Left lung (tissue), 4 donors: ENCODE measurements at regions not wholly inside any gene's neighbourhood (a gene's known extent, or its start where the extent isn't known, plus 50 kb on each side); places are given as distances from the start of the nearest gene placed in this dataset.

Experiments
- ATAC-seq: fragments of 200-7000 bp; cut with Tn5 transposase; one replicate; pipeline ENCODE4 v1.9.1; 2020; ENCODE audit warnings: moderate library complexity
- DNase-seq, 4 donors: peaks; one replicate each; pipeline ENCODE4 v3.0.0-alpha.2; 2013 to 2020
- H3K27ac ChIP-seq, 2 donors: fragments of 200-600 bp; sonication (generic) in 1 of 2; one replicate each; pipeline versions ENCODE4 v1.5.0 to v1.8.0; 2020 to 2021
- H3K27me3 ChIP-seq, 2 donors: fragments of 200-600 bp; sonication (generic) in 1 of 2; one replicate each; pipeline versions ENCODE4 v1.5.0 to v1.8.0; 2020 to 2021
- H3K36me3 ChIP-seq, 2 donors: fragments of 200-600 bp; sonication (generic) in 1 of 2; one replicate each; pipeline versions ENCODE4 v1.5.0 to v1.8.0; 2020 to 2021
- H3K4me1 ChIP-seq, 2 donors: fragments of 200-600 bp; one replicate each; pipeline ENCODE4 v1.8.0; 2021
- H3K4me3 ChIP-seq, 2 donors: fragments of 200-600 bp; sonication (generic) in 1 of 2; one replicate each; pipeline versions ENCODE4 v1.5.0 to v1.8.0; 2020 to 2021; ENCODE audit warnings: mild to moderate bottlenecking in 1 of 2
- H3K9me3 ChIP-seq, 2 donors: fragments of 200-600 bp; sonication (generic) in 1 of 2; one replicate each; pipeline versions ENCODE4 v1.5.0 to v1.8.0; 2020 to 2021
- intact Hi-C, 2 donors: fragments of 100-400 bp; cut with DNase I; formaldehyde crosslinking; loops; one replicate each; pipeline versions ENCODE4 v1.11.2 to v1.14.2; 2022
- TF ChIP-seq, protein P1 (sequence below), 2 donors: fragments of 200-600 bp; sonication (generic) in 1 of 2; IDR thresholded peaks; one replicate each; pipeline versions ENCODE4 v1.5.0 to v1.8.0; 2021; ENCODE audit warnings: antibody characterized with exemption in 2 of 2
- donor health status: DM: no; HTN: yes; CAD: no.
- donor health status: DM: no; HTN: no; CAD: no.

DNA sequence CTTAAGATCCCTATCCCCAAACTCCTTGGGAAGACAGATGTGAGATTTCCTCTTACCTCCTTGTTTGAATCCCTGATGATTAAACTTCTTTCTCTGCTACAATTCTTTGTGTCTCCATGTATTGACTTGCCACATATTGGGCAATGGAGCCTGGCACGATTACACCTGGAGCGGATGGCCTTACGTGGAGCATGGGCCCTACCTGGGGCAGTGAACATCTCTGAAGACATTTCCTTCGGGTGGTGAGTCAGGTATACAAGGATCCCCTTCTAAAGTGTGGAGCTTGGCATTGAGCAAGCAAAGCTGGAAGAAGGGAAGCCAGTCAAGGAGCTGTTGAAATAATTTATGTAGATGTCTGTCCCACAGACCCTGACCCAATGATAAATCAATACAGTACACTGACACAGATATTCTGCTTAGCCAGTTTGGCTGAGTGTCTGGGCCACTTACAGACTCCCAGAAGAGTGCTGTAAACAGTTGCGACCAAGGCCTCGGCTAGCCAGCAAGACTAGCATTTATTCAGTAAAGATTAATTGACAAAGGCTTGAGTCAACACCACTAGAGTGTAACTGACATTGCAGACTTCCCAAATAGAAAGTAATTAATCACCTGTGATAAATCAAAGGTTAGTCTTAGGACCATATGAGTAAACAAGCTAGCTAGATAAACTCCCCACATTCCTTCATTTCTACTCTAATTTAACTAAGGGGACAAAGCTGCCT is 83.1 kb upstream of the KCNK1 start:
- Histone ChIP-seq H3K36me3 (no peaks in the 10 kb centered on the region), H3K4me3 (no peak overlapping the region), H3K9me3 (peaks cover 0 to 11% of the 10 kb centered on the region in 2 donors), H3K27ac (no peak overlapping the region), H3K27me3 (no peaks in the 10 kb centered on the region), H3K4me1 (no peaks in the 10 kb centered on the region)
- TF ChIP-seq, protein P1, sequence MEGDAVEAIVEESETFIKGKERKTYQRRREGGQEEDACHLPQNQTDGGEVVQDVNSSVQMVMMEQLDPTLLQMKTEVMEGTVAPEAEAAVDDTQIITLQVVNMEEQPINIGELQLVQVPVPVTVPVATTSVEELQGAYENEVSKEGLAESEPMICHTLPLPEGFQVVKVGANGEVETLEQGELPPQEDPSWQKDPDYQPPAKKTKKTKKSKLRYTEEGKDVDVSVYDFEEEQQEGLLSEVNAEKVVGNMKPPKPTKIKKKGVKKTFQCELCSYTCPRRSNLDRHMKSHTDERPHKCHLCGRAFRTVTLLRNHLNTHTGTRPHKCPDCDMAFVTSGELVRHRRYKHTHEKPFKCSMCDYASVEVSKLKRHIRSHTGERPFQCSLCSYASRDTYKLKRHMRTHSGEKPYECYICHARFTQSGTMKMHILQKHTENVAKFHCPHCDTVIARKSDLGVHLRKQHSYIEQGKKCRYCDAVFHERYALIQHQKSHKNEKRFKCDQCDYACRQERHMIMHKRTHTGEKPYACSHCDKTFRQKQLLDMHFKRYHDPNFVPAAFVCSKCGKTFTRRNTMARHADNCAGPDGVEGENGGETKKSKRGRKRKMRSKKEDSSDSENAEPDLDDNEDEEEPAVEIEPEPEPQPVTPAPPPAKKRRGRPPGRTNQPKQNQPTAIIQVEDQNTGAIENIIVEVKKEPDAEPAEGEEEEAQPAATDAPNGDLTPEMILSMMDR (IDR thresholded peaks at IDR 0.05): no peak
- intact Hi-C loops: no loop called here
- DNase-seq: no peak
- ATAC-seq: no peak

GRCh38 chr1:233540816-233541215 is 73.1 kb upstream of the KCNK1 start:
- intact Hi-C loops: no loop called here
- Histone ChIP-seq H3K27ac (no peak overlapping the region), H3K9me3 (no peaks in the 10 kb centered on the region), H3K4me1 (no peaks in the 10 kb centered on the region), H3K4me3 (no peak overlapping the region), H3K36me3 (no peaks in the 10 kb centered on the region), H3K27me3 (no peaks in the 10 kb centered on the region)
- DNase-seq (no peak), ATAC-seq (no peak)
- TF ChIP-seq, protein P1 (IDR thresholded peaks at IDR 0.05): no peak

GRCh38 chr1:233543338-233544255 is 70.3 kb upstream of the KCNK1 start:
- TF ChIP-seq, protein P1 (IDR thresholded peaks at IDR 0.05): no peak
- Histone ChIP-seq H3K27me3 (no peaks in the 10 kb centered on the region), H3K4me1 (no peaks in the 10 kb centered on the region), H3K36me3 (no peaks in the 10 kb centered on the region), H3K27ac (no peak overlapping the region), H3K9me3 (peaks cover 0 to 2% of the 10 kb centered on the region in 2 donors), H3K4me3 (no peak overlapping the region)
- intact Hi-C loops: no loop called here
- DNase-seq (no peak), ATAC-seq (peak; percentile 90)

- ATAC-seq: no peak
- TF ChIP-seq, protein P1 (IDR thresholded peaks at IDR 0.05): no peak
- H3K27ac ChIP-seq: no peak overlapping the region
These were observed 69.6 kb upstream of the KCNK1 start for GRCh38 chr1:233544304-233544703.

DNA sequence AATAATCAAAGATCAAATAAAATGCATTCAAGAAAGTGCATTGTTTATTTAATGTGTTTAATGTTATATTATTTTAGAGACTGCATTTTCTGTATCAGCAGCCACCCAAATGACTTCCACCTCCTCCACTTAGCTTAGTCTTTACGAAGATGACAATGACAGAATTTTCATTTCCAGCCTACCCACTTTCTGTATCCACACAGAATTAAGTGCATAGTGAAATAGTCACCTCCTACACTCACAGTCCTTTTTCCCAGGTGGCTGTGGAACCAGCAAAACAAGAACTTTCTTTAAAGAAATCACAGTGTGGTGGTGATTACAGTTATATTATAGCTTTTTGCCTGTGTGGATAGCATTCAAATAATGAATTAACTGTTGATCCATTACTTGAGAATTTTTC is 66.2 kb upstream of the KCNK1 start:
- TF ChIP-seq, protein P1 (IDR thresholded peaks at IDR 0.05): no peak
- no peaks in the 10 kb centered on the region for H3K27me3 ChIP-seq
- DNase-seq: no peak
- peaks cover 0 to 2% of the 10 kb centered on the region in 2 donors for H3K9me3 ChIP-seq
- H3K4me1 ChIP-seq: no peaks in the 10 kb centered on the region
- intact Hi-C loops: no loop called here
- no peak overlapping the region for H3K27ac ChIP-seq
- no peak for ATAC-seq
- H3K36me3 ChIP-seq: no peaks in the 10 kb centered on the region
- H3K4me3 ChIP-seq: no peak overlapping the region

More at GRCh38 chr1:233544304-233544703, 69.6 kb upstream of the KCNK1 start:
- Histone ChIP-seq H3K27me3 (no peaks in the 10 kb centered on the region), H3K4me1 (no peaks in the 10 kb centered on the region), H3K4me3 (no peak overlapping the region), H3K9me3 (peaks cover 0 to 2% of the 10 kb centered on the region in 2 donors), H3K36me3 (no peaks in the 10 kb centered on the region)
- intact Hi-C loops: no loop called here
- DNase-seq: no peak
